DND-41 (cell line): ENCODE measurements at regions not wholly inside any gene's neighbourhood (a gene's known extent, or its start where the extent isn't known, plus 50 kb on each side); places are given as distances from the start of the nearest gene placed in this dataset.

ENCODE experiments used
- EZH2 ChIP-seq: IDR thresholded peaks from 3 replicates; pipeline ENCODE4 v1.6.1; 2012; ENCODE audit warnings: borderline replicate concordance, low read depth, mild to moderate bottlenecking, moderate library complexity, low read length, inconsistent platforms; ENCODE audit not compliant: severe bottlenecking
- TF ChIP-seq, protein P1 (sequence below): IDR thresholded peaks from 2 replicates; pipeline ENCODE4 v1.5.1; 2012; ENCODE audit warnings: borderline replicate concordance, low read length, moderate library complexity, mild to moderate bottlenecking; ENCODE audit not compliant: poor library complexity, severe bottlenecking; ENCODE audit errors: extremely low read depth

DNA sequence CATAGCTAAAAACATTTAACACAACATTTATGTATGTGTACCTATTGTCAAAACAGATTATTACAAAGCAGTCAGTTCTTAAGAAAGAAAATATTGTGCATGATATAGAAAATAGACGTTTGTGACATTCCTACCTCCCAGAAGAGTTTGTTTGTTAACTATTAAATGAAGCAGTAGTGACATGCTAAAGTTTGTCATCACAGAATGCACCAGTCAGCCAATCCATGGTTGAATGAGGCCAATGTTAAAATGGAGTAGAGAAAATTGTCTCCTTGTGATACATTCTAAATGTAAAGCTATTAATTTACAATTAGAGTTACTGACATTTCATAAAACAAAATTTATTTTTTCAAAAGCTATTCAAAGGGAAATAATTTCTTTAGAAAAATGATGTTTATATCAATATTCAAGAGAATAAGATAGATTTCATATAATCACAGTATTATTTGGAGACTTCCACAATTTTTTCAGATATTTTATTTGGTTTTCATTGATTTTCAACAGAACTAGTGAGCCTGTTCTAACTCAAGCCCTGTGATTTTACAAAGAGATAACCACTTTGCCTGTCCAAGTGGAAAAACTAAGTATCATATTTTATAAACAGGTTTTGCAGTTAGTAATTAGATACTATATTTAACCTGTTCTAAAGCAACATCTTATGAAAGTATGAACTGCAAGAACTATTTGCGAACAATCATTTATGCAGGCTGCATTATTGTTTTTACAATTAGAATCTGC lies 176.8 kb downstream of the ISL1 start:
- TF ChIP-seq, protein P1, sequence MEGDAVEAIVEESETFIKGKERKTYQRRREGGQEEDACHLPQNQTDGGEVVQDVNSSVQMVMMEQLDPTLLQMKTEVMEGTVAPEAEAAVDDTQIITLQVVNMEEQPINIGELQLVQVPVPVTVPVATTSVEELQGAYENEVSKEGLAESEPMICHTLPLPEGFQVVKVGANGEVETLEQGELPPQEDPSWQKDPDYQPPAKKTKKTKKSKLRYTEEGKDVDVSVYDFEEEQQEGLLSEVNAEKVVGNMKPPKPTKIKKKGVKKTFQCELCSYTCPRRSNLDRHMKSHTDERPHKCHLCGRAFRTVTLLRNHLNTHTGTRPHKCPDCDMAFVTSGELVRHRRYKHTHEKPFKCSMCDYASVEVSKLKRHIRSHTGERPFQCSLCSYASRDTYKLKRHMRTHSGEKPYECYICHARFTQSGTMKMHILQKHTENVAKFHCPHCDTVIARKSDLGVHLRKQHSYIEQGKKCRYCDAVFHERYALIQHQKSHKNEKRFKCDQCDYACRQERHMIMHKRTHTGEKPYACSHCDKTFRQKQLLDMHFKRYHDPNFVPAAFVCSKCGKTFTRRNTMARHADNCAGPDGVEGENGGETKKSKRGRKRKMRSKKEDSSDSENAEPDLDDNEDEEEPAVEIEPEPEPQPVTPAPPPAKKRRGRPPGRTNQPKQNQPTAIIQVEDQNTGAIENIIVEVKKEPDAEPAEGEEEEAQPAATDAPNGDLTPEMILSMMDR: no peak
- no peak for TF ChIP-seq EZH2
